ENCODE measurements at regions not wholly inside any gene's neighbourhood (a gene's known extent, or its start where the extent isn't known, plus 50 kb on each side); places are given as distances from the start of the nearest gene placed in this dataset.

GRCh38 chr6:19279273-19279684 is 557.9 kb upstream of the ID4 start:
- DNase-seq, result no peak

GRCh38 chr6:19287928-19288327 is 549.2 kb upstream of the ID4 start:
- no peak for DNase-seq

- DNase-seq, result no peak
Measured at GRCh38 chr6:19289457-19289856, 547.7 kb upstream of the ID4 start.

GRCh38 chr6:19297880-19298279 is 539.3 kb upstream of the ID4 start:
- DNase-seq, result no peak

DNA sequence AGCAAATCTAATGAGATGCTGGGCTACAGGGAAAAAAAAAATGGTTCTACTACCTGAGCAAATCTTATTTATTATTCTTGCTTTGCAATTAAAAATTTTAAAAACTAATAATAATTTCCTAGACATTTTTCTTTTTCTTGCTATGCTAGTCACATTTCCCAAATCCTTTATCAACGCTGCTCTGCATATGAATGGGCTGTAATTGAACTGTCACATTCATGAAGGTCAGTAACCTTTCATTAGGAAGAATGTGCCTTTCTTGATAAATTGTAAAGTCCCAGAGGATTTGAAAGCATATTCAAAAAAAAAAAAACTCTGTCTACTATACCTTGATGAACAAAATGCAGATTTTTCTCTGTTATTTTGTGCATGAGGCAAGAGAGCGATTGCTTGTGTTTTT is 538.7 kb upstream of the ID4 start:
- DNase-seq, result no peak

- no peak for DNase-seq
Measured at GRCh38 chr6:19299129-19299528, 538.0 kb upstream of the ID4 start.

- DNase-seq, result no peak
Measured at GRCh38 chr6:19301980-19302379, 535.2 kb upstream of the ID4 start.

DNA sequence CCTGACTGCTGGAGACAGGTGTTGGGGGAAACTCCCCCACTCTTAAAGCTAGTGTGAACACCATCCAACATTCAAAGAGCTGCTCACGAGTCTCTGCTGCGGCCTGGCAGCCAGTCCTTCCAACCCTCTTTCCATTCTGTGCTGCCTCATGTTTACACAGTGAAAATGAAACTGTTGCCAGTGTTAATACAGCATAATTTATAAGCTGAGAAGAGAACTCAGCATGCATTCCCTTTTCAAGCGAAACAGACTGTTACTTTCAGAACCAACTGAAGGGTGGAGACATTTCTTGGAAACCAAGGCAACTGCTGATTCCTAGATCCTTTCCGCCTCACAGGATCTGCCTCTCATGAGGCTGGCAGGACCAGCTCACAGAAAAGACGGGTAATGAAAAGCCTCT is 533.8 kb upstream of the ID4 start:
- no peak for DNase-seq

GRCh38 chr6:19309661-19310060 is 527.5 kb upstream of the ID4 start:
- DNase-seq, result no peak

GRCh38 chr6:19311786-19312185 is 525.4 kb upstream of the ID4 start:
- DNase-seq, result no peak

- no peak for DNase-seq
Measured at GRCh38 chr6:19312241-19312978, 524.8 kb upstream of the ID4 start.

- no peak for DNase-seq
Measured at GRCh38 chr6:19317431-19317986, 519.7 kb upstream of the ID4 start.

- DNase-seq, result no peak
Measured at GRCh38 chr6:19319005-19319404, 518.2 kb upstream of the ID4 start.

- no peak for DNase-seq
Measured at GRCh38 chr6:19320111-19320581, 517.0 kb upstream of the ID4 start.

DNA sequence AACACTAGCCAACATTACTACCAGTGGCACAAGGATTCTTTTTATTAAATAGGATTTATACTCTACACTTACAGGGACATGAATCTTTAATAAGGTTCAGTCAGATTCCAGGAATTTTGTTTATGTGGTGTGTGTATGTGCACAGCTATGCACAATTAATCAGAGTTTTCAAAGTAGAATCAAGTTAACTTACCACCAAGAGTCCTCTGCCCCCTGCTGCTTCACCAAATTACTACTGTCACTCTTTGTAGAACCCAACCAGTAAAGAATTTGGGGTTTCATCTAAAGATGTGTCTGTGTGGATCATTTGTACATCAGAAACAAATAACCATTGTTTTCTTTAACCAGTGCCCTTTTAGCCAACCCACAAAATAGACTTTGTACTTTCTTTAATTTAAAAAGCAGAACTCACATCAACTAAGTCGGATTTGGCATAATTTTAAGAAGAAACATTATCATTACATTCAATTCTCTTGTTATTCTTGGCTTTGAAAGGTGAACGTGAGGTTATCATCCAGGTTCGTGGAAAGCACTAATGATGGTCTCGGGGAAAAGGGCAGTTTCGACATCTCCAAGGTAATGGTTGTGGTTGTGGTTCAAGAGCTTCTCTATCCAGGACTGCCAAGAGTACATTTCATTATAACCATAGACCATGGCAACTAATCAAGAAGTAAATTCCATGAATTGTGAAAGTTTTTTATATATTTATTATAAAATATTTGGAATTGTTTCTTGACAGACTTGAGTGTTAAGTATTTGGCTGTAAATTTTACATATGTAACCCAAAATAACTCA is 514.3 kb upstream of the ID4 start:
- no peak for DNase-seq

- DNase-seq, result no peak
Measured at GRCh38 chr6:19324376-19324775, 512.8 kb upstream of the ID4 start.

- no peak for DNase-seq
Measured at GRCh38 chr6:19325335-19325789, 511.8 kb upstream of the ID4 start.

DNA sequence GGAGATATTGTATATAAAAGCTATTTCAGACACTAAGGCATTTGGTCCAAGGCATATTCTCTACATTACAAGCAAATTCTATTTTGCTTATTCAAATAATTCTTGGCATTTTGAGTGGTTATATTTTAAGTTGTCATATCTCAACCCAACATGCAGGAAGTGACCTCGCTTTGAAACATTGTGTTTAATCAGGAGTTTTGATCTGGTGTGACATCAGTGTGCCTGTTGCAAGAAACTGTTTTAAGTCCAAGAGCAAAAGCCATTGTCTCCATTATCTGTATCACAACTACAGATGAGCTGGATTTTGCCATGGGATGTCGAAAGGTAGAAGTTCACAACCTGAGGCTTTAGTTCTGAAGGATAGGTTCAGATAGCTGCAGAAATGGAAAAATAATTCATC is 509.9 kb upstream of the ID4 start:
- DNase-seq, result no peak

DNA sequence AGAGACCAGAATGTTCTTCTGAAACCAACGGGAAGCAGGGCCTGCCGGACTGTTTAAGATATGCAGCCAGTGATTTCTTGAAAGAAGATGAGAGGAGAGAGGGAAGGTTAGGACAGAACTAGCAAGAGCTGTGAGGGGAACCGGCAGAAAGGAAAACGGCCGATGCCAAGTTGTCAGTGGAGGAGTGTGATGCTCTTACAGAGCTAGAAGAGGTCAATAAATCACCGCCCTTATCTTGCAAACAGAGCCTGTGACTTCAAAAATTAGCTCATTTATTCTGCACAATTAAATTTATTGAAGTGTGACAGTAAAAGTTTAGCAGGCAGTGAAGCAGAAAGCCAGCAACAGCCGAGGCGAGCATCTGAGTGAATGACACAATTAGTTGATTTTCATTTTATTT is 509.5 kb upstream of the ID4 start:
- no peak for DNase-seq

DNA sequence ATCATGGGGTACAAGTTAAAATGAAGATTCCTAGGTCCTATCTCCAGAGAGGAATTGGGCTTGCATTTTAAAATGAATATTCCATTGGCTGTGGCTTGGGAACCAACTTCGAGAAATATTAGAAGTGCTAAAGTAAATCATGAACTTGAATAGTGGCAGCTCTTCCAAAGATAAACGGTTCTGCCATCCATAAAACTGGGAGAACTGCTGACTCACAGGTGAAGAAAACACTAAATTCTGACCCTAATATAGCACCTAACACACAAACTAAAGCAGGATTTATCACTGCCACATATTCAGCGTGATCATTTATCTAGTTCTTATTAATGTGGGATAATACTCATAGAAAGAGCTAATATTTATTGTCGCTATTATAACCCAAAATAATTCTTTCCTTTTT is 508.1 kb upstream of the ID4 start:
- DNase-seq, result no peak

- no peak for DNase-seq
Measured at GRCh38 chr6:19331089-19331488, 506.1 kb upstream of the ID4 start.

GRCh38 chr6:19332806-19333460 is 504.2 kb upstream of the ID4 start:
- DNase-seq, result no peak

DNA sequence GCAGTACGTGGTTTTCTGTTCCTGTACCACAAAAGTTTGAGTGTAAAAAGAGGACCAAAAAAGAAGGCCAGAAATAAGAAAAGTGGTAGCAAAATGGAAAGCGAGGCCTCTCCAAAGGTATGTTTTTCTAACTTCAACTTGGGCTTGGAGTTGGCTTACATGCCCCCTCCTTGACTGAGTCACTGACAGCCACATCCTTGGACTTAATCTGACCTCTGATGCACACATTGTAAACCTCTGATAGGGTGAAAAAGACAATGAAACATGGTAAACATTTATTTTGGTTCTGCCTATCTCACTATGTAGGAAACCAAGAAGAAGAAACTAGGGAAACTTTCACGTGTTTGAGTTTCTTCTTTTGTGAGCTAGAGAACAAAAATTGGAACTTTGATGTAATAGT is 503.2 kb upstream of the ID4 start:
- DNase-seq, result no peak

GRCh38 chr6:19336579-19336978 is 500.6 kb upstream of the ID4 start:
- no peak for DNase-seq
